ENCODE measurements at regions not wholly inside any gene's neighbourhood (a gene's known extent, or its start where the extent isn't known, plus 50 kb on each side); places are given as distances from the start of the nearest gene placed in this dataset.

- in situ Hi-C loops (cut with MboI), result no loop called here
- POLR2A ChIA-PET, result no interaction called here
- Histone ChIP-seq H2AFZ (ENCODE audit: control insufficient read depth, low read depth, low read length) (no peak overlapping the region), H3K79me2 (ENCODE audit: control insufficient read depth, insufficient read depth, low read length) (no peaks in the 10 kb centered on the region), H3K4me1 (ENCODE audit: control insufficient read depth, insufficient read depth, low read length) (no peaks in the 10 kb centered on the region), H3K4me2 (ENCODE audit: control insufficient read depth, insufficient read depth) (no peak overlapping the region), H3K4me3 (no peak overlapping the region), H3K36me3 (ENCODE audit: control insufficient read depth in 2 of 2, insufficient read depth in 2 of 2, low read length in 1 of 2) (no peaks in the 10 kb centered on the region), H4K20me1 (ENCODE audit: control insufficient read depth, insufficient read depth) (no peaks in the 10 kb centered on the region), H3K27ac (ENCODE audit: control insufficient read depth, insufficient read depth) (no peak overlapping the region), H3K27me3 (replicated peaks in 1 of 2; ENCODE audit: control insufficient read depth in 2 of 2, insufficient read depth in 2 of 2, low read length in 1 of 2) (no peaks in the 10 kb centered on the region), H3K9ac (ENCODE audit: control insufficient read depth, insufficient read depth, low read length) (no peak overlapping the region), H3K9me3 (replicated peaks; ENCODE audit: control insufficient read depth, insufficient read depth, low read length) (no peaks in the 10 kb centered on the region)
- RAD21 ChIA-PET (ENCODE audit: unreplicated experiment), result interaction anchor here (0.8 kb wide), 1 partner anchor 935 kb away, joined by 3 read pairs; no protein-coding TSS in a partner anchor
- CTCF ChIA-PET, result interaction anchor here (0.6 kb wide), 1 partner anchor 1671 kb away, joined by 5 read pairs; no protein-coding TSS in a partner anchor
- SMC1A ChIA-PET (ENCODE audit: uncharacterized antibody, unreplicated experiment), result interaction anchor here (1.4 to 2.0 kb wide), 2 partner anchors 27 to 42 kb away, joined by 3 to 11 read pairs; no protein-coding TSS in a partner anchor
- ATAC-seq, result peak; percentile 81
- peak; percentile 37; the same call in 1 of the 2 replicates for TF ChIP-seq IRF4 (IDR thresholded peaks at IDR 0.05; ENCODE audit: low read depth, low read length)
- TF ChIP-seq DPF2 (IDR thresholded peaks at IDR 0.05), result 0 out of 2 replicates have a peak, but pooled peaks have one; percentile 45
- peak; percentile 66 for TF ChIP-seq RUNX3 (IDR thresholded peaks at IDR 0.05; ENCODE audit: low read length)
- peak; percentile 83 for TF ChIP-seq JUNB (IDR thresholded peaks at IDR 0.05)
- TF ChIP-seq NFIC (IDR thresholded peaks at IDR 0.05; ENCODE audit: low read depth, low read length), result peak; percentile 52
- TF ChIP-seq, protein P1, sequence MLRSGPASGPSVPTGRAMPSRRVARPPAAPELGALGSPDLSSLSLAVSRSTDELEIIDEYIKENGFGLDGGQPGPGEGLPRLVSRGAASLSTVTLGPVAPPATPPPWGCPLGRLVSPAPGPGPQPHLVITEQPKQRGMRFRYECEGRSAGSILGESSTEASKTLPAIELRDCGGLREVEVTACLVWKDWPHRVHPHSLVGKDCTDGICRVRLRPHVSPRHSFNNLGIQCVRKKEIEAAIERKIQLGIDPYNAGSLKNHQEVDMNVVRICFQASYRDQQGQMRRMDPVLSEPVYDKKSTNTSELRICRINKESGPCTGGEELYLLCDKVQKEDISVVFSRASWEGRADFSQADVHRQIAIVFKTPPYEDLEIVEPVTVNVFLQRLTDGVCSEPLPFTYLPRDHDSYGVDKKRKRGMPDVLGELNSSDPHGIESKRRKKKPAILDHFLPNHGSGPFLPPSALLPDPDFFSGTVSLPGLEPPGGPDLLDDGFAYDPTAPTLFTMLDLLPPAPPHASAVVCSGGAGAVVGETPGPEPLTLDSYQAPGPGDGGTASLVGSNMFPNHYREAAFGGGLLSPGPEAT (IDR thresholded peaks at IDR 0.05; ENCODE audit: low read depth), result peak; percentile 58; the same call in 1 of the 2 replicates
- TF ChIP-seq HDGF (IDR thresholded peaks at IDR 0.05), result no peak
- peak; percentile 11 to 54; a peak in 1 of 4 replicates for TF ChIP-seq EP300 (IDR thresholded peaks at IDR 0.05; ENCODE audit: borderline replicate concordance in 1 of 2, control insufficient read depth in 1 of 2, low read depth in 2 of 2, low read length in 2 of 2)
- TF ChIP-seq ATF2 (IDR thresholded peaks at IDR 0.05; ENCODE audit: low read length), result peak; percentile 48; the same call in 1 of the 2 replicates
- no peak for TF ChIP-seq CHD1 (IDR thresholded peaks at IDR 0.05; ENCODE audit: low read depth, low read length)
- peak; percentile 32 to 33; a peak in 2 of 4 replicates for TF ChIP-seq IKZF2 (IDR thresholded peaks at IDR 0.05)
- peak; percentile 55; the same call in 1 of the 2 replicates for TF ChIP-seq MTA2 (IDR thresholded peaks at IDR 0.05; ENCODE audit: low read depth)
- no peak for TF ChIP-seq STAT1 (conservative IDR thresholded peaks at IDR 0.05)
- no peak for TF ChIP-seq SMAD1 (IDR thresholded peaks at IDR 0.05; ENCODE audit: low read depth, partially characterized antibody)
- TF ChIP-seq MEF2A (IDR thresholded peaks at IDR 0.05; ENCODE audit: insufficient read depth, low read depth, low read length), result peak; percentile 32; the same call in 1 of the 2 replicates
- no peak for TF ChIP-seq TCF7 (IDR thresholded peaks at IDR 0.05; ENCODE audit: borderline replicate concordance)
- TF ChIP-seq CHD4 (IDR thresholded peaks at IDR 0.05), result no peak
- TF ChIP-seq PAX8 (IDR thresholded peaks at IDR 0.05), result no peak
- peak; percentile 58 for TF ChIP-seq MEF2B (IDR thresholded peaks at IDR 0.05; ENCODE audit: partially characterized antibody, poor library complexity, severe bottlenecking)
- no TSS peak for BruUV-seq (replicated peaks)
- 0% methylated on average over 1 of the region's 1 CpG for WGBS (ENCODE audit: insufficient coverage, insufficient replicate concordance, low lambda C conversion rate, missing lambda C conversion rate)
- DNase-seq (ENCODE audit: low read depth, low spot score), result no peak
- FAIRE-seq, result no peak
- intact Hi-C loops (cut with micrococcal nuclease; ENCODE audit: unreplicated experiment), result no loop called here
Observed at GRCh38 chr2:195049372-195050031, 607.5 kb upstream of the SLC39A10 start.

Measured in GM12878 (cell line).